GM12878 (cell line): ENCODE measurements at regions not wholly inside any gene's neighbourhood (a gene's known extent, or its start where the extent isn't known, plus 50 kb on each side); places are given as distances from the start of the nearest gene placed in this dataset.

Source experiments
- ATAC-seq: fragments of 200-7000 bp; cut with Tn5 transposase; 3 replicates; pipeline ENCODE4 v1.9.1; 2020; ENCODE audit warnings: mild to moderate bottlenecking, moderate library complexity
- BruUV-seq: library from RNA; stranded (reverse); fragments of 400-500 nt; replicated peaks from 2 replicates; lab custom pipeline; 2021; lab: Mats Ljungman, UMichigan
- CTCF ChIA-PET: fragments of 300-600 bp; sonication (Branson Sonifier 250); formaldehyde crosslinking; extraction: SDS; loops from one replicate; lab custom pipeline; 2021; ENCODE audit warnings: inconsistent platforms; lab: Yijun Ruan, JAX
- POLR2A ChIA-PET: fragments of 350-600 bp; formaldehyde crosslinking; extraction: SDS; loops from one replicate; lab custom pipeline; 2021; ENCODE audit warnings: inconsistent platforms; lab: Charles Lee
- RAD21 ChIA-PET: fragments of 300-600 bp; sonication (Branson Sonifier 250); formaldehyde crosslinking; loops from one replicate; lab custom pipeline; 2023; ENCODE audit warnings: antibody characterized with exemption; ENCODE audit not compliant: unreplicated experiment; lab: Charles Lee
- SMC1A ChIA-PET: fragments of 300-600 bp; sonication (Branson Sonifier 250); formaldehyde crosslinking; loops from one replicate; lab custom pipeline; 2023; ENCODE audit not compliant: unreplicated experiment, uncharacterized antibody; lab: Charles Lee
- DNase-seq: peaks from one replicate; pipeline ENCODE4 v3.0.0-alpha.2; 2011; ENCODE audit warnings: low read depth, low spot score
- FAIRE-seq: peaks from 3 replicates; lab custom pipeline; 2011; peaks lifted over from hg19 to GRCh38; lab: Jason Lieb, UNC
- H2AFZ ChIP-seq: 2 replicates; pipeline ENCODE4 v1.6.0; 2011; ENCODE audit warnings: low read depth, low read length, control low read depth; ENCODE audit not compliant: control insufficient read depth
- H3K27ac ChIP-seq: 2 replicates; pipeline ENCODE4 v1.5.1; 2011; ENCODE audit warnings: control low read depth; ENCODE audit not compliant: control insufficient read depth, insufficient read depth
- H3K27me3 ChIP-seq, 2 experiments: replicated peaks in 1 of 2; 2 replicates each; pipeline versions ENCODE4 v1.6.0 to v1.6.1; 2011; ENCODE audit warnings: low read length in 1 of 2; ENCODE audit not compliant: control insufficient read depth in 2 of 2, insufficient read depth in 2 of 2
- H3K36me3 ChIP-seq, 2 experiments: 2 replicates each; pipeline ENCODE4 v1.5.1; 2011; ENCODE audit warnings: low read length in 1 of 2; ENCODE audit not compliant: control insufficient read depth in 2 of 2, insufficient read depth in 2 of 2
- H3K4me1 ChIP-seq: 2 replicates; pipeline ENCODE4 v1.6.1; 2011; ENCODE audit warnings: mild to moderate bottlenecking, low read length, moderate library complexity, mixed read lengths; ENCODE audit not compliant: control insufficient read depth, insufficient read depth
- H3K4me2 ChIP-seq: 2 replicates; pipeline ENCODE4 v1.6.0; 2011; ENCODE audit warnings: control low read depth; ENCODE audit not compliant: control insufficient read depth, insufficient read depth
- H3K4me3 ChIP-seq: fragments of 200-600 bp; sonication (generic); 2 replicates; pipeline ENCODE4 v1.5.1; 2016
- H3K79me2 ChIP-seq: 2 replicates; pipeline ENCODE4 v1.6.0; 2011; ENCODE audit warnings: low read length; ENCODE audit not compliant: control insufficient read depth, insufficient read depth
- H3K9ac ChIP-seq: 2 replicates; pipeline ENCODE4 v1.8.0; 2011; ENCODE audit warnings: low read length, control low read depth, mixed read lengths; ENCODE audit not compliant: control insufficient read depth, insufficient read depth
- H3K9me3 ChIP-seq: replicated peaks from 3 replicates; pipeline ENCODE4 v1.5.1; 2011; ENCODE audit warnings: mild to moderate bottlenecking, low read length; ENCODE audit not compliant: control insufficient read depth, insufficient read depth
- H4K20me1 ChIP-seq: 2 replicates; pipeline ENCODE4 v1.6.0; 2011; ENCODE audit not compliant: control insufficient read depth, insufficient read depth
- TCF7 ChIP-seq: IDR thresholded peaks from 2 replicates; pipeline ENCODE4 v1.6.1; 2014; ENCODE audit warnings: antibody characterized with exemption, borderline replicate concordance
- YY1 ChIP-seq: IDR thresholded peaks from 2 replicates; pipeline ENCODE4 v1.6.1; 2011; ENCODE audit warnings: low read depth, mild to moderate bottlenecking, low read length
- in situ Hi-C: fragments of 300-500 bp; cut with MboI; formaldehyde crosslinking; loops from 9 replicates; pipeline ENCODE4 v1.14.3; 2018; ENCODE audit warnings: mixed read lengths
- intact Hi-C: fragments of 100-400 bp; cut with micrococcal nuclease; formaldehyde crosslinking; loops from one replicate; pipeline ENCODE4 v1.14.2; 2022; ENCODE audit not compliant: unreplicated experiment
- TF ChIP-seq, protein P1 (sequence below): fragments of 450-650 bp; IDR thresholded peaks from 2 replicates; pipeline ENCODE4 v1.6.1; 2018; ENCODE audit warnings: borderline replicate concordance, mild to moderate bottlenecking; ENCODE audit not compliant: partially characterized antibody
- TF ChIP-seq, protein P2 (sequence below): fragments of 450-650 bp; IDR thresholded peaks from 2 replicates; pipeline ENCODE4 v1.6.1; 2018; ENCODE audit warnings: mild to moderate bottlenecking, low read depth, moderate library complexity; ENCODE audit not compliant: partially characterized antibody

DNA sequence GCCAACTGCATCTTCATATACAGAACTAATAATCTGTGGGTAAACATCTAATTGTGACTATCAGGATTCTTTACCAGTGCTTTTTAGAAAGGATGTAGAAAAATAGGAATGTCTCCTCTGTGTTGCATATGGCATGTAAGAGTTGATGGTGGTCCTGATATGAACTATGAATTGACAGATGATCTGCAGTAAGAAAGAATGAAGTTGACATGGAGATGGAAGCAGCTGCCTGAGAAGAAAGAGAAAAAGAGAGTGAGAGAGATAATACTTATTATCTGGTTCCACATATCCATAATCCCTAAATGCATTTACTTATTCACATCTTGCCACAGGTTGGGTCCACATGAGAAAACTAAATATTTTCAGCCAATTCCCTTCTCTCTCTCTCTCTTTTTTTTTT is 1022.9 kb downstream of the SLC6A15 start:
- ChIA-PET RAD21 (no interaction called here), CTCF (no interaction called here), POLR2A (no interaction called here), SMC1A (no interaction called here)
- intact Hi-C loops, result no loop called here
- in situ Hi-C loops, result no loop called here
- H3K9ac ChIP-seq, result no peak overlapping the region
- FAIRE-seq, result no peak
- no peak overlapping the region for H3K4me3 ChIP-seq
- BruUV-seq, result no TSS peak
- no peak for ATAC-seq
- no peaks in the 10 kb centered on the region for H3K79me2 ChIP-seq
- no peaks in the 10 kb centered on the region for H3K27me3 ChIP-seq
- no peaks in the 10 kb centered on the region for H3K36me3 ChIP-seq
- no peak overlapping the region for H3K4me2 ChIP-seq
- TF ChIP-seq, protein P1, sequence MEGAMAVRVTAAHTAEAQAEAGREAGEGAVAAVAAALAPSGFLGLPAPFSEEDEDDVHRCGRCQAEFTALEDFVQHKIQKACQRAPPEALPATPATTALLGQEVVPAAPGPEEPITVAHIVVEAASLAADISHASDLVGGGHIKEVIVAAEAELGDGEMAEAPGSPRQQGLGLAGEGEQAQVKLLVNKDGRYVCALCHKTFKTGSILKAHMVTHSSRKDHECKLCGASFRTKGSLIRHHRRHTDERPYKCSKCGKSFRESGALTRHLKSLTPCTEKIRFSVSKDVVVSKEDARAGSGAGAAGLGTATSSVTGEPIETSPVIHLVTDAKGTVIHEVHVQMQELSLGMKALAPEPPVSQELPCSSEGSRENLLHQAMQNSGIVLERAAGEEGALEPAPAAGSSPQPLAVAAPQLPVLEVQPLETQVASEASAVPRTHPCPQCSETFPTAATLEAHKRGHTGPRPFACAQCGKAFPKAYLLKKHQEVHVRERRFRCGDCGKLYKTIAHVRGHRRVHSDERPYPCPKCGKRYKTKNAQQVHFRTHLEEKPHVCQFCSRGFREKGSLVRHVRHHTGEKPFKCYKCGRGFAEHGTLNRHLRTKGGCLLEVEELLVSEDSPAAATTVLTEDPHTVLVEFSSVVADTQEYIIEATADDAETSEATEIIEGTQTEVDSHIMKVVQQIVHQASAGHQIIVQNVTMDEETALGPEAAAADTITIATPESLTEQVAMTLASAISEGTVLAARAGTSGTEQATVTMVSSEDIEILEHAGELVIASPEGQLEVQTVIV, result no peak
- TF ChIP-seq, protein P2, sequence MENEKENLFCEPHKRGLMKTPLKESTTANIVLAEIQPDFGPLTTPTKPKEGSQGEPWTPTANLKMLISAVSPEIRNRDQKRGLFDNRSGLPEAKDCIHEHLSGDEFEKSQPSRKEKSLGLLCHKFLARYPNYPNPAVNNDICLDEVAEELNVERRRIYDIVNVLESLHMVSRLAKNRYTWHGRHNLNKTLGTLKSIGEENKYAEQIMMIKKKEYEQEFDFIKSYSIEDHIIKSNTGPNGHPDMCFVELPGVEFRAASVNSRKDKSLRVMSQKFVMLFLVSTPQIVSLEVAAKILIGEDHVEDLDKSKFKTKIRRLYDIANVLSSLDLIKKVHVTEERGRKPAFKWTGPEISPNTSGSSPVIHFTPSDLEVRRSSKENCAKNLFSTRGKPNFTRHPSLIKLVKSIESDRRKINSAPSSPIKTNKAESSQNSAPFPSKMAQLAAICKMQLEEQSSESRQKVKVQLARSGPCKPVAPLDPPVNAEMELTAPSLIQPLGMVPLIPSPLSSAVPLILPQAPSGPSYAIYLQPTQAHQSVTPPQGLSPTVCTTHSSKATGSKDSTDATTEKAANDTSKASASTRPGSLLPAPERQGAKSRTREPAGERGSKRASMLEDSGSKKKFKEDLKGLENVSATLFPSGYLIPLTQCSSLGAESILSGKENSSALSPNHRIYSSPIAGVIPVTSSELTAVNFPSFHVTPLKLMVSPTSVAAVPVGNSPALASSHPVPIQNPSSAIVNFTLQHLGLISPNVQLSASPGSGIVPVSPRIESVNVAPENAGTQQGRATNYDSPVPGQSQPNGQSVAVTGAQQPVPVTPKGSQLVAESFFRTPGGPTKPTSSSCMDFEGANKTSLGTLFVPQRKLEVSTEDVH, result no peak
- TF ChIP-seq TCF7 (no peak), YY1 (no peak)
- H4K20me1 ChIP-seq, result no peaks in the 10 kb centered on the region
- H3K9me3 ChIP-seq, result no peaks in the 10 kb centered on the region
- no peak for DNase-seq
- H2AFZ ChIP-seq, result no peak overlapping the region
- H3K27ac ChIP-seq, result no peak overlapping the region
- no peaks in the 10 kb centered on the region for H3K4me1 ChIP-seq
